Endothelial cell of umbilical vein (primary cell): ENCODE measurements at regions not wholly inside any gene's neighbourhood (a gene's known extent, or its start where the extent isn't known, plus 50 kb on each side); places are given as distances from the start of the nearest gene placed in this dataset.

Experiments
- EZH2 ChIP-seq: IDR thresholded peaks from 2 replicates; pipeline ENCODE4 v1.6.1; 2012; ENCODE audit warnings: borderline replicate concordance, low read depth, mild to moderate bottlenecking, moderate library complexity, low read length, inconsistent platforms; ENCODE audit not compliant: severe bottlenecking
- POLR2A ChIP-seq: IDR thresholded peaks from 2 replicates; pipeline ENCODE4 v1.6.1; 2012; ENCODE audit warnings: low read depth, mild to moderate bottlenecking, control low read depth, low read length
- TF ChIP-seq, protein P1 (sequence below), 2 donors: IDR thresholded peaks; 1 replicate in 1 of 2; 2 replicates in 1 of 2; pipeline ENCODE4 v1.5.1; 2011; ENCODE audit warnings: low read length in 2 of 2, mild to moderate bottlenecking in 2 of 2, moderate library complexity in 2 of 2, control low read depth in 1 of 2, inconsistent platforms in 1 of 2, low read depth in 1 of 2; ENCODE audit not compliant: insufficient read depth in 1 of 2; ENCODE audit errors: extremely low read depth in 1 of 2
- TF ChIP-seq, protein P2 (sequence below): IDR thresholded peaks from 2 replicates; pipeline ENCODE4 v1.6.1; 2011; ENCODE audit not compliant: insufficient read depth, insufficient read length

DNA sequence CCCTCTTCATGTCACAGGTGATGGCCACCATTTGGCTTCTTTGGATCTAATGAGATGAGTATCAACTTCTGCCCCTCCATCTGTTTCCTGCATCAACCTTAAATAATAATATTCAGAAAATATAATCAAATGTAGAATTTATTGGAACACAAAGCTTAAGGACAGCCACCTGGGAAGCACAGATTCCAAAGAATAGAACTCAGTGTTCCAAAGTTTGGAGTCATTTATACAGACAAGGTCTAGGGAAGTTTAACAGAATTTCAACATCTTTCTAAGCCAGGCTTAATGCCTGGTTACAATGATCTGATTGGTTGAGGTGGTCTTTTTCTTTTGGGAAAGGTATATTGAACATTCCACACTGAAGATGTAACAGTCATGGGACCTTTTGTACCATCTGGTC lies 218.0 kb upstream of the PIEZO2 start:
- TF ChIP-seq, protein P1, sequence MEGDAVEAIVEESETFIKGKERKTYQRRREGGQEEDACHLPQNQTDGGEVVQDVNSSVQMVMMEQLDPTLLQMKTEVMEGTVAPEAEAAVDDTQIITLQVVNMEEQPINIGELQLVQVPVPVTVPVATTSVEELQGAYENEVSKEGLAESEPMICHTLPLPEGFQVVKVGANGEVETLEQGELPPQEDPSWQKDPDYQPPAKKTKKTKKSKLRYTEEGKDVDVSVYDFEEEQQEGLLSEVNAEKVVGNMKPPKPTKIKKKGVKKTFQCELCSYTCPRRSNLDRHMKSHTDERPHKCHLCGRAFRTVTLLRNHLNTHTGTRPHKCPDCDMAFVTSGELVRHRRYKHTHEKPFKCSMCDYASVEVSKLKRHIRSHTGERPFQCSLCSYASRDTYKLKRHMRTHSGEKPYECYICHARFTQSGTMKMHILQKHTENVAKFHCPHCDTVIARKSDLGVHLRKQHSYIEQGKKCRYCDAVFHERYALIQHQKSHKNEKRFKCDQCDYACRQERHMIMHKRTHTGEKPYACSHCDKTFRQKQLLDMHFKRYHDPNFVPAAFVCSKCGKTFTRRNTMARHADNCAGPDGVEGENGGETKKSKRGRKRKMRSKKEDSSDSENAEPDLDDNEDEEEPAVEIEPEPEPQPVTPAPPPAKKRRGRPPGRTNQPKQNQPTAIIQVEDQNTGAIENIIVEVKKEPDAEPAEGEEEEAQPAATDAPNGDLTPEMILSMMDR (IDR thresholded peaks at IDR 0.05; ENCODE audit: extremely low read depth in 1 of 2, insufficient read depth in 1 of 2, low read depth in 1 of 2, low read length in 2 of 2): no peak
- TF ChIP-seq POLR2A (no peak), EZH2 (no peak)
- TF ChIP-seq, protein P2, sequence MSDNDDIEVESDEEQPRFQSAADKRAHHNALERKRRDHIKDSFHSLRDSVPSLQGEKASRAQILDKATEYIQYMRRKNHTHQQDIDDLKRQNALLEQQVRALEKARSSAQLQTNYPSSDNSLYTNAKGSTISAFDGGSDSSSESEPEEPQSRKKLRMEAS: no peak
